Caco-2 (cell line): ENCODE measurements at regions not wholly inside any gene's neighbourhood (a gene's known extent, or its start where the extent isn't known, plus 50 kb on each side); places are given as distances from the start of the nearest gene placed in this dataset.

Experiments used
- BruUV-seq: library from RNA; stranded (reverse); fragments of 400-500 nt; replicated peaks from 2 replicates; lab custom pipeline; 2021; lab: Mats Ljungman, UMichigan
- CTCF ChIA-PET: fragments of 300-600 bp; sonication (Branson Sonifier 250); formaldehyde crosslinking; loops from one replicate; lab custom pipeline; 2022; ENCODE audit warnings: antibody characterized with exemption; lab: Charles Lee
- POLR2A ChIA-PET: fragments of 300-600 bp; sonication (Branson Sonifier 250); formaldehyde crosslinking; loops from one replicate; lab custom pipeline; 2022; ENCODE audit warnings: antibody characterized with exemption; lab: Charles Lee
- DNase-seq, 2 experiments: peaks; one replicate each; pipeline versions ENCODE4 v3.0.0 to v3.0.0-alpha.2; 2020 to 2022
- H3K27me3 ChIP-seq: replicated peaks from 2 replicates; pipeline ENCODE4 v1.6.0; 2011; ENCODE audit warnings: low read length; ENCODE audit not compliant: control insufficient read depth, insufficient read depth
- H3K36me3 ChIP-seq: 2 replicates; pipeline ENCODE4 v1.5.1; 2011; ENCODE audit warnings: low read length; ENCODE audit not compliant: control insufficient read depth, insufficient read depth
- H3K4me1 ChIP-seq: fragments of 250-450 bp; sonication (Bioruptor Pico); 2 replicates; pipeline ENCODE4 v1.5.1; 2020; ENCODE audit warnings: mild to moderate bottlenecking
- H3K4me3 ChIP-seq: 2 replicates; pipeline ENCODE4 v1.5.1; 2011; ENCODE audit warnings: low read depth, mild to moderate bottlenecking, control low read depth, low read length
- H3K9me3 ChIP-seq: fragments of 250-450 bp; sonication (Bioruptor Pico); 2 replicates; pipeline ENCODE4 v1.5.1; 2020; ENCODE audit warnings: mild to moderate bottlenecking, moderate library complexity
- H3K27ac Mint-ChIP-seq: one replicate; pipeline ENCODE4 v1.8.0; 2022; ENCODE audit warnings: mixed read lengths; ENCODE audit not compliant: unreplicated experiment
- H3K27me3 Mint-ChIP-seq: one replicate; pipeline ENCODE4 v1.8.0; 2022; ENCODE audit warnings: mixed read lengths; ENCODE audit not compliant: insufficient read depth, unreplicated experiment
- H3K36me3 Mint-ChIP-seq: one replicate; pipeline ENCODE4 v1.8.0; 2022; ENCODE audit warnings: mild to moderate bottlenecking, mixed read lengths; ENCODE audit not compliant: insufficient read depth, unreplicated experiment
- H3K4me1 Mint-ChIP-seq: one replicate; pipeline ENCODE4 v1.8.0; 2022; ENCODE audit warnings: low read depth, mixed read lengths; ENCODE audit not compliant: unreplicated experiment
- H3K4me3 Mint-ChIP-seq: one replicate; pipeline ENCODE4 v1.8.0; 2022; ENCODE audit warnings: mild to moderate bottlenecking, moderate library complexity, mixed read lengths; ENCODE audit not compliant: unreplicated experiment
- H3K9me3 Mint-ChIP-seq: one replicate; pipeline ENCODE4 v1.8.0; 2022; ENCODE audit warnings: mixed read lengths; ENCODE audit not compliant: unreplicated experiment
- intact Hi-C: fragments of 100-400 bp; cut with micrococcal nuclease; formaldehyde crosslinking; loops from one replicate; pipeline ENCODE4 v1.10.0; 2022; ENCODE audit not compliant: unreplicated experiment
- TF ChIP-seq, protein P1 (sequence below), 2 experiments: fragments of 200-600 bp in 1 of 2; IDR thresholded peaks; 1 replicate in 1 of 2; 2 replicates in 1 of 2; pipeline versions ENCODE4 v1.5.1 to v1.8.0; 2011 to 2022; ENCODE audit warnings: antibody characterized with exemption in 1 of 2, control low read depth in 1 of 2, inconsistent platforms in 1 of 2, low read depth in 1 of 2, low read length in 1 of 2, mild to moderate bottlenecking in 1 of 2, moderate library complexity in 1 of 2; ENCODE audit not compliant: insufficient read depth in 1 of 2, severe bottlenecking in 1 of 2, unreplicated experiment in 1 of 2

DNA sequence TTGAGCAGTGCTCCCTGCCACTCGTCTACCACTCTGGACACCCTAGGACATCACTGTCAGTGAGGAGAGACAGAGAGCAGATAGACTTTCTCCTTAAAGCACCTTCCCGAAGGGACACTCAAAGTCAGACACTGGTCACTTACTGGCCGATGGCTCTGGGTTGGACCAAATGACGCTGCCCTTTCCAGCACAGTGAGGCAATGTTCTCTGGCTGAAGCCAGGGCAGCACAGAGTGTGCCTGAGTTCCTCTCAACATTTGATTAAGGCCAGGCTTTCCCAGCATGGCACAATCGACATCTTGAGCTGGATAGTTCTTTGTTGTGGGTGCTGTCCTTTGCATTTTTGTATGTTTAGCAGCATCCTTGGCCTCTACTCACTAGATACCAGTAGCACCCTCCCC is 206.2 kb downstream of the CSNK2A3 start:
- intact Hi-C loops = no loop called here
- CTCF ChIA-PET = no interaction called here

DNA sequence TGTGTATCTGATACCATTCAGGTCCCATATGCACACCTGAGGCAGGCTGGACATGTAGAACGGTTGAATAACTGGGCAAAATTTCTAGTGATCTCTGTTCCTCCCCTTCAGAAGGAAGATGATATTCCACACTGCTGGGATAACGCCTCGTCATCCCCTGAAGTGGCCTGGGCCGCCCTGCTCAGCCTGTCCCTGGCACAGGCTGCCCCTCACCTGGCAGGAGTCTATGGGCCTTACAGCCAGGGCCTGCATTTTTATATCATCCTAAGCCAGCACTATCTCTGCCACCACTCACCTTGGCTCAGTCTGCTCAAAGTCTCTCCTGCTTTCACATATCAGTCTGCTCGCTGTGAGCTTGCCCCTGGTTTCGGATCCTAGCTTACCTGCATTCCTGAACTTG is 209.2 kb downstream of the CSNK2A3 start:
- POLR2A ChIA-PET = no interaction called here
- H3K4me3 Mint-ChIP-seq = no peak overlapping the region
- no peaks in the 10 kb centered on the region for H3K36me3 ChIP-seq
- CTCF ChIA-PET = no interaction called here
- no TSS peak for BruUV-seq
- H3K27ac Mint-ChIP-seq = peak overlapping the region; percentile 6
- TF ChIP-seq, protein P1, sequence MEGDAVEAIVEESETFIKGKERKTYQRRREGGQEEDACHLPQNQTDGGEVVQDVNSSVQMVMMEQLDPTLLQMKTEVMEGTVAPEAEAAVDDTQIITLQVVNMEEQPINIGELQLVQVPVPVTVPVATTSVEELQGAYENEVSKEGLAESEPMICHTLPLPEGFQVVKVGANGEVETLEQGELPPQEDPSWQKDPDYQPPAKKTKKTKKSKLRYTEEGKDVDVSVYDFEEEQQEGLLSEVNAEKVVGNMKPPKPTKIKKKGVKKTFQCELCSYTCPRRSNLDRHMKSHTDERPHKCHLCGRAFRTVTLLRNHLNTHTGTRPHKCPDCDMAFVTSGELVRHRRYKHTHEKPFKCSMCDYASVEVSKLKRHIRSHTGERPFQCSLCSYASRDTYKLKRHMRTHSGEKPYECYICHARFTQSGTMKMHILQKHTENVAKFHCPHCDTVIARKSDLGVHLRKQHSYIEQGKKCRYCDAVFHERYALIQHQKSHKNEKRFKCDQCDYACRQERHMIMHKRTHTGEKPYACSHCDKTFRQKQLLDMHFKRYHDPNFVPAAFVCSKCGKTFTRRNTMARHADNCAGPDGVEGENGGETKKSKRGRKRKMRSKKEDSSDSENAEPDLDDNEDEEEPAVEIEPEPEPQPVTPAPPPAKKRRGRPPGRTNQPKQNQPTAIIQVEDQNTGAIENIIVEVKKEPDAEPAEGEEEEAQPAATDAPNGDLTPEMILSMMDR (IDR thresholded peaks at IDR 0.05; ENCODE audit: insufficient read depth in 1 of 2, low read depth in 1 of 2, low read length in 1 of 2, severe bottlenecking in 1 of 2, unreplicated experiment in 1 of 2) = no peak
- no peaks in the 10 kb centered on the region for H3K9me3 ChIP-seq
- intact Hi-C loops = no loop called here
- H3K9me3 Mint-ChIP-seq = no peaks in the 10 kb centered on the region
- no peaks in the 10 kb centered on the region for H3K36me3 Mint-ChIP-seq
- H3K27me3 ChIP-seq = no peaks in the 10 kb centered on the region
- H3K4me1 ChIP-seq = peaks cover 12% of the 10 kb centered on the region
- DNase-seq = no peak
- no peaks in the 10 kb centered on the region for H3K27me3 Mint-ChIP-seq
- peaks cover 20% of the 10 kb centered on the region for H3K4me1 Mint-ChIP-seq
- no peak overlapping the region for H3K4me3 ChIP-seq

More for the DNA sequence above, 206.2 kb downstream of the CSNK2A3 start:
- no peak overlapping the region for H3K4me3 ChIP-seq
- no peaks in the 10 kb centered on the region for H3K27me3 Mint-ChIP-seq
- no peak overlapping the region for H3K4me3 Mint-ChIP-seq
- H3K4me1 ChIP-seq = peaks cover 12% of the 10 kb centered on the region
- H3K27me3 ChIP-seq = no peaks in the 10 kb centered on the region
- DNase-seq = no peak
- no peaks in the 10 kb centered on the region for H3K36me3 Mint-ChIP-seq
- peaks cover 21% of the 10 kb centered on the region for H3K4me1 Mint-ChIP-seq
- BruUV-seq = no TSS peak
- POLR2A ChIA-PET = no interaction called here
- H3K27ac Mint-ChIP-seq = no peak overlapping the region
- no peaks in the 10 kb centered on the region for H3K9me3 ChIP-seq
- TF ChIP-seq, protein P1 (IDR thresholded peaks at IDR 0.05; ENCODE audit: insufficient read depth in 1 of 2, low read depth in 1 of 2, low read length in 1 of 2, severe bottlenecking in 1 of 2, unreplicated experiment in 1 of 2) = no peak
- no peaks in the 10 kb centered on the region for H3K36me3 ChIP-seq
- H3K9me3 Mint-ChIP-seq = no peaks in the 10 kb centered on the region

DNA sequence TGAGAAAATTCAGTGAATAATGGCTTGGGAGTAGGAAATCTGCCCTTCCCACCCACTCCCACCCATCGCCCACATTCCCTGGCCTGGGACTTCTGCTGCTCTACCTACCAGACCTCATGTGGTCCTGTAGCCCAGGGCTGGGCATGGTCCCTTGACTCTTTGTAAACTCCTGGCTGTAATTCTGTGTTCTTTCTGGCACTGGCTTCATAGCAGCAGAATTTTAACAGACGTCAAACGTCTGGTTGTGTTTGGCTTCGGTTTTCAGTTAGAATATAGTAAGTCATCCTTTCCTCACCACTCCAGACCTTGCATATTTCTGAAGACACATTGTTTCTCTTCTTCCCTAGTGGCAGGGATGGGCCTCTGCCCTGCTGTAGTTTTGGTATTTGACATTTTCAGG is 210.6 kb downstream of the CSNK2A3 start:
- POLR2A ChIA-PET = no interaction called here
- CTCF ChIA-PET = no interaction called here

More for the DNA sequence above, 210.6 kb downstream of the CSNK2A3 start:
- H3K36me3 Mint-ChIP-seq = no peaks in the 10 kb centered on the region
- TF ChIP-seq, protein P1 (IDR thresholded peaks at IDR 0.05; ENCODE audit: insufficient read depth in 1 of 2, low read depth in 1 of 2, low read length in 1 of 2, severe bottlenecking in 1 of 2, unreplicated experiment in 1 of 2) = no peak
- H3K36me3 ChIP-seq = no peaks in the 10 kb centered on the region
- no peak overlapping the region for H3K4me3 Mint-ChIP-seq
- no peaks in the 10 kb centered on the region for H3K27me3 ChIP-seq
- BruUV-seq = no TSS peak
- H3K27me3 Mint-ChIP-seq = no peaks in the 10 kb centered on the region
- intact Hi-C loops = no loop called here
- H3K9me3 Mint-ChIP-seq = no peaks in the 10 kb centered on the region
- no peak for DNase-seq
- H3K4me1 ChIP-seq = no peaks in the 10 kb centered on the region
- no peak overlapping the region for H3K27ac Mint-ChIP-seq
- no peaks in the 10 kb centered on the region for H3K9me3 ChIP-seq
- peaks cover 6% of the 10 kb centered on the region for H3K4me1 Mint-ChIP-seq
- H3K4me3 ChIP-seq = no peak overlapping the region
